Endodermal cell (in vitro differentiated cells): ENCODE measurements at regions not wholly inside any gene's neighbourhood (a gene's known extent, or its start where the extent isn't known, plus 50 kb on each side); places are given as distances from the start of the nearest gene placed in this dataset.

Experiments used
- DNase-seq: peaks from one replicate; pipeline ENCODE4 v3.0.0-alpha.2; 2017
- H3K27ac ChIP-seq: 2 replicates; pipeline ENCODE4 v1.5.1; 2013; ENCODE audit warnings: mild to moderate bottlenecking, low read depth, low read length, moderate library complexity
- H3K27me3 ChIP-seq: 2 replicates; pipeline ENCODE4 v1.6.1; 2013; ENCODE audit warnings: mild to moderate bottlenecking, low read length, moderate library complexity; ENCODE audit not compliant: insufficient read depth, control insufficient read depth, poor library complexity, severe bottlenecking
- H3K36me3 ChIP-seq: 2 replicates; pipeline ENCODE4 v1.7.0; 2013; ENCODE audit warnings: mild to moderate bottlenecking, low read length, moderate library complexity; ENCODE audit not compliant: control insufficient read depth, insufficient read depth
- H3K4me1 ChIP-seq: one replicate; pipeline ENCODE4 v1.7.0; 2013; ENCODE audit warnings: low read length; ENCODE audit not compliant: control insufficient read depth, insufficient read depth
- H3K4me3 ChIP-seq: 2 replicates; pipeline ENCODE4 v1.5.1; 2013; ENCODE audit warnings: mild to moderate bottlenecking, low read length, moderate library complexity
- H3K9ac ChIP-seq: 2 replicates; pipeline ENCODE4 v1.6.1; 2013; ENCODE audit warnings: mild to moderate bottlenecking, low read length, moderate library complexity; ENCODE audit not compliant: poor library complexity, severe bottlenecking; ENCODE audit errors: extremely low read depth
- H3K9me3 ChIP-seq: 2 replicates; pipeline ENCODE4 v1.6.1; 2013; ENCODE audit warnings: mild to moderate bottlenecking, low read length, moderate library complexity; ENCODE audit not compliant: control insufficient read depth
- H3K27ac Mint-ChIP-seq: 2 replicates; pipeline ENCODE4 v1.8.0; 2020; ENCODE audit warnings: mixed read lengths
- H3K27me3 Mint-ChIP-seq: 2 replicates; pipeline ENCODE4 v1.8.0; 2021; ENCODE audit warnings: mild to moderate bottlenecking, mixed read lengths; ENCODE audit not compliant: insufficient read depth
- H3K36me3 Mint-ChIP-seq: 2 replicates; pipeline ENCODE4 v1.8.0; 2020; ENCODE audit warnings: low read depth, mixed read lengths
- H3K4me1 Mint-ChIP-seq: 2 replicates; pipeline ENCODE4 v1.8.0; 2020; ENCODE audit warnings: mixed read lengths
- H3K4me3 Mint-ChIP-seq: 2 replicates; pipeline ENCODE4 v1.8.0; 2020; ENCODE audit warnings: mild to moderate bottlenecking, moderate library complexity, mixed read lengths
- H3K9me3 Mint-ChIP-seq: 2 replicates; pipeline ENCODE4 v1.8.0; 2020; ENCODE audit warnings: mild to moderate bottlenecking, mixed read lengths
- WGBS, 2 experiments: methylation state at CpG; one replicate each; pipeline versions ENCODE4 v1.1.5 to v1.1.7; 2013; ENCODE audit warnings: missing lambda C conversion rate in 2 of 2, mixed read lengths in 1 of 2; ENCODE audit not compliant: insufficient coverage in 1 of 2, insufficient read length in 1 of 2; 5-methylcytosine and 5-hydroxymethylcytosine counted together
- TF ChIP-seq, protein P1 (sequence below): fragments of 200-600 bp; sonication (generic); conservative IDR thresholded peaks from 2 replicates; pipeline ENCODE4 v1.5.0; 2021; ENCODE audit warnings: antibody characterized with exemption, mild to moderate bottlenecking

DNA sequence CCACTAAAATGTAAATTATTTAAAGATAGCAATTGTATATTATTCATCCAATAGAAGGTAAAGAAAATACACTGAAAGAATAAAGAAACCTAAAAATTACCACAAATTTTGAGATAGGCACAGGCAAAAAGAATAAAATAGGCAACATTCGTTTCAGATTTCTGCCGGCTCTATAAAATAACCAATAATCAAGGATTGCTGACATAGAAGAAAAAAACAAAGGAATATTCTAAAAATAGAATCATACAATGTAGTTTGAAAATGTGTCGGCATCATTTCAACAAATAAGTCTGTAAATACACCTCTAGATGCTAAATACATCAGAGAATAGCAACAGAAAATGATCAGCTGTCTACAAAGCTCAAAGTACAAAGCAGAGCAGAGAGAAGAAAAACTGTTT, 973.3 kb downstream of the EPHA7 start:
- H3K27ac Mint-ChIP-seq = no peak overlapping the region
- H3K9ac ChIP-seq = no peak overlapping the region
- H3K9me3 Mint-ChIP-seq = no peaks in the 10 kb centered on the region
- TF ChIP-seq, protein P1, sequence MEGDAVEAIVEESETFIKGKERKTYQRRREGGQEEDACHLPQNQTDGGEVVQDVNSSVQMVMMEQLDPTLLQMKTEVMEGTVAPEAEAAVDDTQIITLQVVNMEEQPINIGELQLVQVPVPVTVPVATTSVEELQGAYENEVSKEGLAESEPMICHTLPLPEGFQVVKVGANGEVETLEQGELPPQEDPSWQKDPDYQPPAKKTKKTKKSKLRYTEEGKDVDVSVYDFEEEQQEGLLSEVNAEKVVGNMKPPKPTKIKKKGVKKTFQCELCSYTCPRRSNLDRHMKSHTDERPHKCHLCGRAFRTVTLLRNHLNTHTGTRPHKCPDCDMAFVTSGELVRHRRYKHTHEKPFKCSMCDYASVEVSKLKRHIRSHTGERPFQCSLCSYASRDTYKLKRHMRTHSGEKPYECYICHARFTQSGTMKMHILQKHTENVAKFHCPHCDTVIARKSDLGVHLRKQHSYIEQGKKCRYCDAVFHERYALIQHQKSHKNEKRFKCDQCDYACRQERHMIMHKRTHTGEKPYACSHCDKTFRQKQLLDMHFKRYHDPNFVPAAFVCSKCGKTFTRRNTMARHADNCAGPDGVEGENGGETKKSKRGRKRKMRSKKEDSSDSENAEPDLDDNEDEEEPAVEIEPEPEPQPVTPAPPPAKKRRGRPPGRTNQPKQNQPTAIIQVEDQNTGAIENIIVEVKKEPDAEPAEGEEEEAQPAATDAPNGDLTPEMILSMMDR = no peak
- no peaks in the 10 kb centered on the region for H3K9me3 ChIP-seq
- H3K4me1 ChIP-seq = no peaks in the 10 kb centered on the region
- 93% methylated on average over 3 of the region's 3 CpGs; no CpG with 5 or more reads in 1 of the 2 experiments for WGBS, 2 experiments
- H3K27ac ChIP-seq = no peak overlapping the region
- no peak for DNase-seq
- no peaks in the 10 kb centered on the region for H3K4me1 Mint-ChIP-seq
- no peaks in the 10 kb centered on the region for H3K36me3 Mint-ChIP-seq
- H3K27me3 Mint-ChIP-seq = no peaks in the 10 kb centered on the region
- H3K36me3 ChIP-seq = no peaks in the 10 kb centered on the region
- H3K4me3 Mint-ChIP-seq = no peak overlapping the region
- H3K27me3 ChIP-seq = no peaks in the 10 kb centered on the region
- H3K4me3 ChIP-seq = no peak overlapping the region

DNA sequence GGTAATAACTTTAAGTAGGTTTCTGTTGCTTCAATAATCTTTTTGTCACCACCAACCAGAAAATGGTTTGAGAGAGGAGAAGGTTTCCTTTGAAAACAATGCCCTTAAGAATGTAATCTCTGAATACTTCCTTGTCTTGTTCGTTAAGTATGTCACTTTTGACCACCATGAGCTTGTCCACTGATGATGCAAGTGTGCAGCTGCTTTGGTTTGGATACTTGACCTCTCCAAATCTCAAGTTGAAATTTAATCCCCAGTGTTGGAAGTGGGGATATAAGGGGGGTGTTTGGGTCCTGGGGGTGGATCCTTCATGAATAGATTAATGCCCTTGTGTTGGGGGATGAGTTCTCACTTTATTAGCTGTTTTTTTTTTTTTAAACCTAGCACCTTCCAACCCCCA, 985.4 kb downstream of the EPHA7 start:
- no peaks in the 10 kb centered on the region for H3K9me3 Mint-ChIP-seq
- TF ChIP-seq, protein P1 = no peak
- WGBS, 2 experiments = 95% methylated on average over 1 of the region's 1 CpG; no CpG with 5 or more reads in 1 of the 2 experiments

DNA sequence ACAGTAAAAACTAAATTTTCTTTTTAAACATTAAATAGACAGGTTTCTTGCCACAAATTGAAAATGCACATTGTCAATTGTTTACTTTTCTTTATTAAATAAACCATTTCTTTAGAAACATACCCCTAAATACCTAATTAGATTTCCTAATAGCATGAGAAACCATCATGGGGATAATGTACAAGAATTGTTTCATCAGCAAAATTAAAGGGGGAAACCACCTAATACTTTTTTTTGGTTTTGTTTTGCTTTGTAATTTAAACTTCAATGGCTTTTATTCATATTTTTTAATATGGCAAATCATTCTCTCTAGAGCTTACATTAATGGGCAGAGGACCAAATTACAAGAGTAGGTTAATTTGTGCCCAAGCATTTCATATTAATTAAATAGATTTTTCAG, 987.9 kb downstream of the EPHA7 start:
- no peak overlapping the region for H3K27ac ChIP-seq
- no peaks in the 10 kb centered on the region for H3K27me3 ChIP-seq
- Mint-ChIP-seq H3K4me3 (no peak overlapping the region), H3K9me3 (no peaks in the 10 kb centered on the region), H3K27me3 (no peaks in the 10 kb centered on the region), H3K27ac (no peak overlapping the region), H3K4me1 (no peaks in the 10 kb centered on the region), H3K36me3 (no peaks in the 10 kb centered on the region)
- no peaks in the 10 kb centered on the region for H3K9me3 ChIP-seq
- TF ChIP-seq, protein P1 = no peak
- H3K4me1 ChIP-seq = no peaks in the 10 kb centered on the region
- no peak overlapping the region for H3K4me3 ChIP-seq
- H3K9ac ChIP-seq = no peak overlapping the region
- H3K36me3 ChIP-seq = no peaks in the 10 kb centered on the region
- DNase-seq = no peak

More for the DNA sequence above, 985.4 kb downstream of the EPHA7 start:
- no peak overlapping the region for H3K27ac Mint-ChIP-seq
- Histone ChIP-seq H3K9me3 (no peaks in the 10 kb centered on the region), H3K9ac (no peak overlapping the region), H3K36me3 (no peaks in the 10 kb centered on the region), H3K27me3 (no peaks in the 10 kb centered on the region), H3K27ac (no peak overlapping the region), H3K4me3 (no peak overlapping the region), H3K4me1 (no peaks in the 10 kb centered on the region)
- H3K27me3 Mint-ChIP-seq = no peaks in the 10 kb centered on the region
- H3K4me3 Mint-ChIP-seq = no peak overlapping the region
- no peaks in the 10 kb centered on the region for H3K4me1 Mint-ChIP-seq
- no peaks in the 10 kb centered on the region for H3K36me3 Mint-ChIP-seq
- DNase-seq = no peak
